Natural killer cell (primary cell): ENCODE measurements at regions not wholly inside any gene's neighbourhood (a gene's known extent, or its start where the extent isn't known, plus 50 kb on each side); places are given as distances from the start of the nearest gene placed in this dataset.

Experiments used
- ATAC-seq, 3 donors: fragments of 150-1000 bp in 2 of 3; fragments of 200-7000 bp in 1 of 3; cut with Tn5 transposase; 1 replicate in 1 of 3; 2 replicates in 2 of 3; pipeline ENCODE4 v1.10.0; 2021; ENCODE audit warnings: mild to moderate bottlenecking in 2 of 3, moderate library complexity in 2 of 3
- DNase-seq, 2 donors: peaks; one replicate each; pipeline versions ENCODE4 v3.0.0 to v3.0.0-alpha.2; 2013 to 2021; ENCODE audit warnings: mixed read lengths in 1 of 2
- H3K27ac ChIP-seq: one replicate; pipeline ENCODE4 v1.5.1; 2013; ENCODE audit warnings: mild to moderate bottlenecking, low read length
- H3K27me3 ChIP-seq: one replicate; pipeline ENCODE4 v1.6.1; 2013; ENCODE audit warnings: low read length; ENCODE audit not compliant: control insufficient read depth, insufficient read depth
- H3K36me3 ChIP-seq: one replicate; pipeline ENCODE4 v1.6.1; 2013; ENCODE audit warnings: low read length; ENCODE audit not compliant: control insufficient read depth, insufficient read depth
- H3K4me1 ChIP-seq: one replicate; pipeline ENCODE4 v1.6.1; 2013; ENCODE audit warnings: low read length; ENCODE audit not compliant: control insufficient read depth, insufficient read depth
- H3K4me3 ChIP-seq: one replicate; pipeline ENCODE4 v1.5.1; 2013; ENCODE audit warnings: low read length
- H3K9me3 ChIP-seq: one replicate; pipeline ENCODE4 v1.6.1; 2013; ENCODE audit warnings: low read length; ENCODE audit not compliant: control insufficient read depth, insufficient read depth
- H3K27ac Mint-ChIP-seq, 2 donors: one replicate each; pipeline ENCODE4 v1.8.0; 2022; ENCODE audit warnings: mild to moderate bottlenecking in 2 of 2, mixed read lengths in 2 of 2, moderate library complexity in 1 of 2
- H3K27me3 Mint-ChIP-seq, 2 donors: one replicate each; pipeline ENCODE4 v1.8.0; 2022; ENCODE audit warnings: low read depth in 2 of 2, mixed read lengths in 2 of 2
- H3K36me3 Mint-ChIP-seq: one replicate; pipeline ENCODE4 v1.8.0; 2022; ENCODE audit warnings: mixed read lengths
- H3K4me1 Mint-ChIP-seq, 2 donors: one replicate each; pipeline ENCODE4 v1.8.0; 2022; ENCODE audit warnings: mixed read lengths in 2 of 2
- H3K4me3 Mint-ChIP-seq: one replicate; pipeline ENCODE4 v1.8.0; 2022; ENCODE audit warnings: mild to moderate bottlenecking, moderate library complexity, mixed read lengths
- H3K9me3 Mint-ChIP-seq, 2 donors: one replicate each; pipeline ENCODE4 v1.8.0; 2022; ENCODE audit warnings: mixed read lengths in 2 of 2
- WGBS: methylation state at CpG from one replicate; pipeline ENCODE4 v1.1.7; 2013; ENCODE audit warnings: missing lambda C conversion rate; ENCODE audit not compliant: insufficient coverage; 5-methylcytosine and 5-hydroxymethylcytosine counted together
- intact Hi-C: fragments of 100-400 bp; cut with micrococcal nuclease; formaldehyde crosslinking; loops from one replicate; pipeline ENCODE4 v1.14.2; 2022
- TF ChIP-seq, protein P1 (sequence below): fragments of 200-600 bp; IDR thresholded peaks from one replicate; pipeline ENCODE4 v1.8.0; 2022; ENCODE audit warnings: antibody characterized with exemption

- ATAC-seq, result no peak
- H3K27ac Mint-ChIP-seq, result no peak overlapping the region
- H3K36me3 Mint-ChIP-seq, result no peaks in the 10 kb centered on the region
- H3K36me3 ChIP-seq, result no peaks in the 10 kb centered on the region
- no peaks in the 10 kb centered on the region for H3K4me1 Mint-ChIP-seq
- intact Hi-C loops, result no loop called here
- no peak overlapping the region for H3K4me3 Mint-ChIP-seq
- no peaks in the 10 kb centered on the region for H3K9me3 Mint-ChIP-seq
- peaks cover 10 to 12% of the 10 kb centered on the region in 2 donors for H3K27me3 Mint-ChIP-seq
- no peaks in the 10 kb centered on the region for H3K4me1 ChIP-seq
- H3K27me3 ChIP-seq, result no peaks in the 10 kb centered on the region
- WGBS, result no CpG with 5 or more reads among the region's 2 CpGs
- TF ChIP-seq, protein P1, sequence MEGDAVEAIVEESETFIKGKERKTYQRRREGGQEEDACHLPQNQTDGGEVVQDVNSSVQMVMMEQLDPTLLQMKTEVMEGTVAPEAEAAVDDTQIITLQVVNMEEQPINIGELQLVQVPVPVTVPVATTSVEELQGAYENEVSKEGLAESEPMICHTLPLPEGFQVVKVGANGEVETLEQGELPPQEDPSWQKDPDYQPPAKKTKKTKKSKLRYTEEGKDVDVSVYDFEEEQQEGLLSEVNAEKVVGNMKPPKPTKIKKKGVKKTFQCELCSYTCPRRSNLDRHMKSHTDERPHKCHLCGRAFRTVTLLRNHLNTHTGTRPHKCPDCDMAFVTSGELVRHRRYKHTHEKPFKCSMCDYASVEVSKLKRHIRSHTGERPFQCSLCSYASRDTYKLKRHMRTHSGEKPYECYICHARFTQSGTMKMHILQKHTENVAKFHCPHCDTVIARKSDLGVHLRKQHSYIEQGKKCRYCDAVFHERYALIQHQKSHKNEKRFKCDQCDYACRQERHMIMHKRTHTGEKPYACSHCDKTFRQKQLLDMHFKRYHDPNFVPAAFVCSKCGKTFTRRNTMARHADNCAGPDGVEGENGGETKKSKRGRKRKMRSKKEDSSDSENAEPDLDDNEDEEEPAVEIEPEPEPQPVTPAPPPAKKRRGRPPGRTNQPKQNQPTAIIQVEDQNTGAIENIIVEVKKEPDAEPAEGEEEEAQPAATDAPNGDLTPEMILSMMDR, result no peak
- H3K27ac ChIP-seq, result no peak overlapping the region
- no peaks in the 10 kb centered on the region for H3K9me3 ChIP-seq
- no peak for DNase-seq
- H3K4me3 ChIP-seq, result no peak overlapping the region
Measured at GRCh38 chr22:27116312-27117086, 459.1 kb downstream of the MIAT start.

DNA sequence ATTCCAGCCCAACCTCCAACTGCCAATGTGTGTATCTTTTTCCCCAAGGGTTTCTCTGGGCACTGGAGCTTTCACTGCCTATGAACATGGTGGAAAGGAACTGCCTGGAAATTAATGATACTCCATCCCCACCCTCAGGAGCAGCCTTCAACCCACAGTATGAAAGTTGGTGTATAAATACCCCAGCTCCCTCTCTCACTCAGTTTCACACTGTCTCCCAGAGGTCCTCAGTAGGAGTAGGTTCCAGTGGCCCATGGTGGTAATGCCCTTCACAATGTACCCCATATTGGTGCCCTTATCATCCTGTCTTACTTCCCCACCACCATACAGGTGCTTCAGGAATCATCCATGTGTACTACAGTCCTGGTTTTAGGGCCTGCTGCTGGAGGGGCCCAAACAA is 462.6 kb downstream of the MIAT start:
- Mint-ChIP-seq H3K4me1 (no peaks in the 10 kb centered on the region), H3K4me3 (no peak overlapping the region), H3K27ac (no peak overlapping the region), H3K9me3 (no peaks in the 10 kb centered on the region), H3K27me3 (peaks cover 12 to 15% of the 10 kb centered on the region in 2 donors), H3K36me3 (no peaks in the 10 kb centered on the region)
- no peaks in the 10 kb centered on the region for H3K27me3 ChIP-seq
- H3K36me3 ChIP-seq, result no peaks in the 10 kb centered on the region
- no peak overlapping the region for H3K4me3 ChIP-seq
- no peak for DNase-seq
- no peaks in the 10 kb centered on the region for H3K9me3 ChIP-seq
- TF ChIP-seq, protein P1, result no peak
- intact Hi-C loops, result no loop called here
- H3K27ac ChIP-seq, result no peak overlapping the region
- H3K4me1 ChIP-seq, result no peaks in the 10 kb centered on the region
- no peak for ATAC-seq

- H3K27ac Mint-ChIP-seq, result no peak overlapping the region
- H3K4me1 ChIP-seq, result no peaks in the 10 kb centered on the region
- no peaks in the 10 kb centered on the region for H3K36me3 ChIP-seq
- no peaks in the 10 kb centered on the region for H3K4me1 Mint-ChIP-seq
- 93% methylated on average over 11 of the region's 11 CpGs for WGBS
- no peak overlapping the region for H3K4me3 ChIP-seq
- intact Hi-C loops, result no loop called here
- no peak for DNase-seq
- no peak overlapping the region for H3K4me3 Mint-ChIP-seq
- H3K36me3 Mint-ChIP-seq, result no peaks in the 10 kb centered on the region
- no peaks in the 10 kb centered on the region for H3K27me3 ChIP-seq
- TF ChIP-seq, protein P1, result no peak
- peaks cover 15 to 19% of the 10 kb centered on the region in 2 donors for H3K27me3 Mint-ChIP-seq
- H3K9me3 ChIP-seq, result no peaks in the 10 kb centered on the region
- H3K9me3 Mint-ChIP-seq, result no peaks in the 10 kb centered on the region
- no peak overlapping the region for H3K27ac ChIP-seq
- ATAC-seq, result no peak
Measured at GRCh38 chr22:27122574-27122973, 465.2 kb downstream of the MIAT start.

GRCh38 chr22:27123880-27124279 is 466.5 kb downstream of the MIAT start:
- TF ChIP-seq, protein P1, result no peak
- no peak overlapping the region for H3K27ac ChIP-seq
- H3K4me3 Mint-ChIP-seq, result no peak overlapping the region

More at GRCh38 chr22:27123880-27124279, 466.5 kb downstream of the MIAT start:
- Mint-ChIP-seq H3K9me3 (no peaks in the 10 kb centered on the region), H3K27ac (no peak overlapping the region), H3K4me1 (no peaks in the 10 kb centered on the region), H3K27me3 (peaks cover 15 to 16% of the 10 kb centered on the region in 2 donors), H3K36me3 (no peaks in the 10 kb centered on the region)
- 88% methylated on average over 1 of the region's 1 CpG for WGBS
- ATAC-seq (no peak), DNase-seq (no peak)
- H3K4me1 ChIP-seq, result no peaks in the 10 kb centered on the region
- no peaks in the 10 kb centered on the region for H3K36me3 ChIP-seq
- no peaks in the 10 kb centered on the region for H3K9me3 ChIP-seq
- H3K27me3 ChIP-seq, result no peaks in the 10 kb centered on the region
- no peak overlapping the region for H3K4me3 ChIP-seq
- intact Hi-C loops, result no loop called here
